Astrocyte of the spinal cord (primary cell): ENCODE measurements at regions not wholly inside any gene's neighbourhood (a gene's known extent, or its start where the extent isn't known, plus 50 kb on each side); places are given as distances from the start of the nearest gene placed in this dataset.
"Not testable (repeated sequence)": the region's sequence is repeated elsewhere in the genome, so short reads cannot be mapped to it uniquely, and the experiment has no call there.

ENCODE experiments used
- DNase-seq: peaks from one replicate; pipeline ENCODE4 v3.0.0; 2011; ENCODE audit warnings: low read depth, low spot score
- H3K4me3 ChIP-seq: 2 replicates; pipeline ENCODE4 v1.5.1; 2011; ENCODE audit warnings: low read depth, mild to moderate bottlenecking, low read length, moderate library complexity
- CTCF ChIP-seq: IDR thresholded peaks from 2 replicates; pipeline ENCODE4 v1.5.1; 2012; ENCODE audit warnings: low read depth, mild to moderate bottlenecking, low read length, inconsistent platforms
- in situ Hi-C: cut with HindIII; loops from 2 replicates; pipeline ENCODE4 v1.10.0; 2017; ENCODE audit warnings: low sequenced_read_pairs

- no peak overlapping the region for H3K4me3 ChIP-seq
- no peak for DNase-seq
- no peak for TF ChIP-seq CTCF
- in situ Hi-C loops: no loop called here
Observed at GRCh38 chr19:32063601-32064000, 281.8 kb upstream of the ZNF507 start.

- no peak for TF ChIP-seq CTCF
- in situ Hi-C loops: no loop called here
- no peak for DNase-seq
- no peak overlapping the region for H3K4me3 ChIP-seq
Observed at GRCh38 chr19:32066056-32066455, 279.4 kb upstream of the ZNF507 start.

- no peak for TF ChIP-seq CTCF
- DNase-seq: no peak
- in situ Hi-C loops: no loop called here
- no peak overlapping the region for H3K4me3 ChIP-seq
Observed at GRCh38 chr19:32067685-32068084, 277.7 kb upstream of the ZNF507 start.

- no peak for DNase-seq
- H3K4me3 ChIP-seq: no peak overlapping the region
- no peak for TF ChIP-seq CTCF
- in situ Hi-C loops: no loop called here
Observed at GRCh38 chr19:32068793-32069192, 276.6 kb upstream of the ZNF507 start.

- no peak for TF ChIP-seq CTCF
- in situ Hi-C loops: no loop called here
- no peak overlapping the region for H3K4me3 ChIP-seq
- no peak for DNase-seq
Observed at GRCh38 chr19:32070101-32070500, 275.3 kb upstream of the ZNF507 start.

GRCh38 chr19:32082028-32082427 lies 263.4 kb upstream of the ZNF507 start:
- DNase-seq: no peak
- no peak for TF ChIP-seq CTCF
- H3K4me3 ChIP-seq: no peak overlapping the region
- in situ Hi-C loops: no loop called here

GRCh38 chr19:32084756-32085363 lies 260.6 kb upstream of the ZNF507 start:
- DNase-seq, in situ Hi-C loops, H3K4me3 ChIP-seq: not testable (repeated sequence)
